ENCODE measurements at regions not wholly inside any gene's neighbourhood (a gene's known extent, or its start where the extent isn't known, plus 50 kb on each side); places are given as distances from the start of the nearest gene placed in this dataset.
"Not testable (repeated sequence)": the region's sequence is repeated elsewhere in the genome, so short reads cannot be mapped to it uniquely, and the experiment has no call there.

GRCh38 chr2:134040626-134041172 lies 213.2 kb upstream of the MGAT5 start:
- DNase-seq = not testable (repeated sequence)

- no peak for DNase-seq
Observed at GRCh38 chr2:134041877-134042276, 212.0 kb upstream of the MGAT5 start.

DNA sequence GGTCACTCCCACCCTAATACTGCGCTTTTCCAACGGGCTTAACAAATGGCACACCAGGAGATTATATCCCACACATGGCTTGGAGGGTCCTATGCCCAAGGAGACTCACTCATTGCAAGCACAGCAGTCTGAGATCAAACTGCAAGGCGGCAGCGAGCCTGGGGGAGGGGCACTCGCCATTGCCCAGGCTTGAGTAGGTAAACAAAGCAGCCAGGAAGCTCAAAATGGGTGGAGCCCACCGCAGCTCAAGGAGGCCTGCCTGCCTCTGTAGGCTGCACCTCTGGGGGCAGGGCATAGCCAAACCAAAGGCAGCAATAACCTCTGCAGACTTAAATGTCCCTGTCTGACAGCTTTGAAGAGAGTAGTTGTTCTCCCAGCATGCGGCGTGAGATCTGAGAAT lies 210.8 kb upstream of the MGAT5 start:
- not testable (repeated sequence) for DNase-seq

GRCh38 chr2:134052173-134052572 lies 201.7 kb upstream of the MGAT5 start:
- no peak for DNase-seq

- no peak for DNase-seq
Observed at GRCh38 chr2:134056173-134056572, 197.7 kb upstream of the MGAT5 start.

- DNase-seq = not testable (repeated sequence)
Observed at GRCh38 chr2:134061066-134061465, 192.8 kb upstream of the MGAT5 start.

GRCh38 chr2:134062235-134062634 lies 191.6 kb upstream of the MGAT5 start:
- DNase-seq = not testable (repeated sequence)

DNA sequence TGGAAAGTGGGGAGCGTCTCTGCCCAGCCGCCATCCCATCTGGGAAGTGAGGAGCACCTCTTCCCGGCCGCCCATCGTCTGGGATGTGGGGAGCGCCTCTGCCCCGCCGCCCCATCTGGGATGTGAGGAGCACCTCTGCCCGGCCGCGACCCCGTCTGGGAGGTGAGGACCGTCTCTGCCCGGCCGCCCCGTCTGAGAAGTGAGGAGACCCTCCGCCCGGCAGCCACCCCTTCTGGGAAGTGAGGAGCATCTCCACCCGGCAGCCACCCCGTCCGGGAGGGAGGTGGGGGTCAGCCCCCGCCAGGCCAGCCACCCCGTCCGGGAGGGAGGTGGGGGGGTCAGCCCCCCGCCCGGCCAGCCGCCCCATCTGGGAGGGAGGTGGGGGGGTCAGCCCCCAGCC lies 190.0 kb upstream of the MGAT5 start:
- DNase-seq = not testable (repeated sequence)

DNA sequence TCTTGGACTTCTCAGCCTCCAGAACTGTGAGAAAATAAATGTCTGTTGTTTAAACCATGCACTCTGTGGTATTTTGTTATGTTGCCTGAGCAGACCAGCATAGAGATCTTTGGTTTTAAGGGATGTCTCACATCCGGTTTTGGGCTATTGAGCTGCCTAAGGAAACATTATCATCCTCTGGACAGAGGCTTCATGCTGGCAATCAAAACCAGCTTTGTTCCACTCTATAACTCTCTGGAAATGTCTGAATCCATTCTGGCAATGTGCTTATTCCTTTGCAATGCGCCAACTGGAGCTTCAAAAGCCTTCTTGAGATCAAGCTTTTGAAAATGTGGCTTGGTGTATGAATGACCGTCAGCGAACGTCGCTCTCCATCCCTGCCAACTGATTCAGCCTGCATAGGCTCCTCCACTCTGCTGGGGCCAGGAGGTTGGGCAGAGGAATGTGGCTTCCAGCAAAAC lies 183.6 kb upstream of the MGAT5 start:
- DNase-seq = no peak

- no peak for DNase-seq
Observed at GRCh38 chr2:134072341-134072740, 181.5 kb upstream of the MGAT5 start.

GRCh38 chr2:134073023-134073422 lies 180.8 kb upstream of the MGAT5 start:
- DNase-seq = no peak

- no peak for DNase-seq
Observed at GRCh38 chr2:134074619-134075018, 179.3 kb upstream of the MGAT5 start.

GRCh38 chr2:134075204-134075603 lies 178.7 kb upstream of the MGAT5 start:
- DNase-seq = no peak

- DNase-seq = no peak
Observed at GRCh38 chr2:134078354-134078753, 175.5 kb upstream of the MGAT5 start.

DNA sequence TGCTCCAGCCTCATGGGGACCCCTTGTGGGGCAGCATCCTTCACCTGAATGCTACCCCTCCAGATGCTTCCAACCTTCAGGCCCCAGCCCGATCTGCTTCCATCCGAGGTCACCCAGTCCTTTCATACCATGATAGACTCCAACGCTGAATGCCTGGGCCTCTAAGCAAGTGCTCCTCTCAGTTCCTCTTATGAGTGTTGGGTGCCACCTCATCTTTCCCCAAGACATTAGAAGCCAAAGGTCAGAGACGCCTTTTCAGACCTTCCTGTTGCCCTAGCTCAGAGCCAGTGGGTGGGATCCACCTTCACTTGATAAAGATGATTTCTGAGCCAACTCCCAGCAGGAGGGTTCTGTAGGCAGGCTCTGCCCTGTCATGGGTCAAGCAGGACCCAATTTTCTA lies 174.5 kb upstream of the MGAT5 start:
- DNase-seq = no peak

- no peak for DNase-seq
Observed at GRCh38 chr2:134080386-134081089, 173.3 kb upstream of the MGAT5 start.

DNA sequence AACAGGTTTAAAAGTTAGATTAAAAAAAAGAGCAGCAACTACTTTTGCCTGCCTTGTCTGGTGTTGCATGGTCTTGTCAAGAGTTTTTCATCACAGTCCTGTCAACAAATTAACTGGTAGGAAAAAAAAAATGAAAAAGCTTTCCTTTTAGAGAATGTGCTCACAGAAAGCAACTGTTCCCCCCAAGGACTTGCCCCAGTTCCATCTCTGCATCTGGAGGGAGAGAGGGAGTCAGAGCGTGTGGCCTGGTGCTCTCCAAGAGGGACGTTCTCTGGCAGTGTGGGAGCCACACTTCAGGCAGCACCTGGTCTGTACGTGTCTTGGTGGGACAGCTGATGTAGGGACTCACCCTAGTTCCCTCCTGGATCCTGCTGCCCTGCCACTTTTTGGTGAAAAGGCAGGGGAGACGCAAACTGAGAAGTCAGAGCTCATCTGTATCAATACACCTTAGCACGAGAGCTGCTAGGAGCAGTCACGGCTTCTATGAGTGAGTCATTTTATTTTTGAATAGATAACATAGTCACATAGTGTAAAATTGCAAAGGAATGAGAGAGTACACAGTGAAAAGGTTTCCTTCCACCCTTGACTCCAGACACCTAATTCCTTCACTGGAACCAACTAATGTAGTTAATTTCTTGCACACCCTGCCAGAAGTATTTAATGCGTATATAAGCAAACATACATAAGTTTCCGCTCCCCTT lies 172.5 kb upstream of the MGAT5 start:
- no peak for DNase-seq

DNA sequence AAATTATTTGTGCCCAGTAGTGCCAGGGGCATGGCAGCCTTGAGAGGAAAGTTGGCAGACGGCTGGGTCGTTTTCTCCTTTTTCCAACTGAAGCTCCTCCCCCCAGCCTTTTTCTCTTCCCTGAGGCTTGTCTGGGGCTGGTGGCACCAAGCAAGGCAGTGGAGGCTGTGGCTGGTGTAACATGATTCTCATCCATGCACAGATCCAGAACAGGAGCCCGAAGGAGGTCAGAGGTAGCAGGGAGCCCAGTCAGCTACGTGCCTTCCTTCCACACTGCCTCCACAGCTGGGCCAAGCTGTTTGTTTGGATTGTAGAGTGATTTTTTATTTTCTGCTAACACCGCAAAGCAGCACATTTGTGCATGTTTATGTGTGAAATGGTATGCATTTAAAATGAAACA lies 170.3 kb upstream of the MGAT5 start:
- no peak for DNase-seq

- DNase-seq = no peak
Observed at GRCh38 chr2:134086594-134087219, 167.2 kb upstream of the MGAT5 start.

GRCh38 chr2:134087371-134087921 lies 166.4 kb upstream of the MGAT5 start:
- DNase-seq = no peak

DNA sequence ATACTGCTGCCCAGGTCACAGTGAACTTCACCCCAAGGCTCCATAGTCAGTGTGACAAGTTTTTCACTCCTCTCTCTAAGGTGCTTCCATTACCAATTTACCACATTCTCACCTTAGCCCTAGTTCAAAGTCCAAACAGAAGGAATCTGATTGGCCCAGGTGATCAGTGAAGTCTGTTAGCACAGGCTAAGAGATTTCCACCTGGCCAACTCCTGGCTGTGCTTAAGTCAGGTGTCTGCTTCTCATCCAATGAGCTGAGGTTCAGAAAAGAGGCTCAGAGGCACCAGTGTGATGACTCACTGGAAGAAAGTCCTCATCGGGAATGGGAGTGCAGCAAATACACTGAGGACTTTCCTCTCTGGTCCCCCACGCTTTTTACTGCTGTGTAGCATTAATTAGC lies 164.4 kb upstream of the MGAT5 start:
- no peak for DNase-seq

DNA sequence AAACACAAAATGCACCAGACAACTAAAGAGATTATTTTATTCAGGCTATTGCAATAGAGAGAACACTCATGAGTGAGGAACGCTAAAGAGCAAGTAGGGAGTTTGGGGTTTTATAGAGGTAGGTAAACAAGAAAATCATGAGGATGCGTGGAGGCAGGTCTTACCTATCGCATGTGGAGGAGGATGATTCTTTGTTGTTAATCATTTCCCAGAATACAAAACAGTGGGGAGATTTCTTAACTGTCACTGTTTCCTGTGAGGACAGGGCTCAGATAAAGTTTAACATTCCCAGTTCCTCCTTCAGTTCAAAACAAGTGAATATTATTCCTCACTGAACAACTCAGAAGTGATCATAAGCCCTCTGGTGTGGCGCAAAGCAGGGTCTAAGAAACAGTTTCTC lies 156.1 kb upstream of the MGAT5 start:
- DNase-seq = no peak

DNA sequence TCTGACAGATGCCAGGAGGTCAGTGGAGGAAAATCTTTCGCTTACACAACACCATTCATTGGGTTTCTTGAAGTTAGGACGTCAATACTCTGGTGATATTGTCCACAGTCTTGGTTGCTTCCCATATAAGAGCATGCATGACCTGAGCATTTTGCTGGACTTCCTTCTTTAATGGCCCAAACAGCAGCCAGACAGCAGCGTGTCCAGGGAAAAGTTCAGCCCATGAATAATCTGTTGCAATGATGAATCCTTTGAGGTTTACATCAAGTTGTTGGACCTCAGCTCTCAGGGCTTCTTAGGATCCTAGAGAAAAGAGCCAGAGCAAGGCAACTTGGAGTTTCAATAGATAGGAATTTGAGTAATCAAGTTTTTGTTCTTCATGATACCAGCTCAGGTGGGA lies 155.6 kb upstream of the MGAT5 start:
- no peak for DNase-seq

DNA sequence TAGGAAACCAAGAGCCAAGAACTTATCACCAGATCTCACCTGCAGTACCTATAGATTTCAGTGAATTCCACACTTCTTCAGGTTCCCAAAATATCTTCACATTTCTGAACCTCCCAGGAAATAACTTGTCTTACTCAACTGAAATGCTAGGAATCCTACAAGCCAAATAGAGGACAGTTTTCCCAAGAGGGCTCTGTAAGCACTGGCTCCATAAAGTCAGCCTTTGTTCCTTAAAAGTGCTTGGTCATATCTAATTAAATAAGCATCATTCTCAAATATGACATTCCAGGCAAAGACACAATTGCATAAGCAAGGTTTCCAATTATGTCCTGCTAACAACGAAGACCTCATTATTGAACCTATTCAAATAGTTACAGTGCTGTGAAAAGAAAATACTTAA lies 154.6 kb upstream of the MGAT5 start:
- no peak for DNase-seq
